CD4-positive, alpha-beta T cell (primary cell): ENCODE measurements at regions not wholly inside any gene's neighbourhood (a gene's known extent, or its start where the extent isn't known, plus 50 kb on each side); places are given as distances from the start of the nearest gene placed in this dataset.

ENCODE experiments used
- ATAC-seq: fragments of 200-7000 bp; cut with Tn5 transposase; one replicate; pipeline ENCODE4 v1.10.0; 2022; ENCODE audit warnings: mild to moderate bottlenecking; ENCODE audit not compliant: poor library complexity
- CTCF ChIA-PET: fragments of 350-600 bp; sonication (Branson Sonifier 250); formaldehyde crosslinking; loops from one replicate; lab custom pipeline; 2021; ENCODE audit warnings: antibody characterized with exemption, inconsistent platforms; lab: Charles Lee
- POLR2A ChIA-PET: fragments of 350-600 bp; sonication (Branson Sonifier 250); formaldehyde crosslinking; loops from one replicate; lab custom pipeline; 2021; ENCODE audit warnings: antibody characterized with exemption, inconsistent platforms; lab: Charles Lee
- DNase-seq, 14 experiments: peaks; one replicate each; pipeline ENCODE4 v3.0.0-alpha.2; 2013 to 2020; ENCODE audit warnings: mixed read lengths in 2 of 14
- H3K27ac ChIP-seq, 2 donors: one replicate each; pipeline versions ENCODE4 v1.5.1 to v1.7.0; 2013; ENCODE audit warnings: low read length in 2 of 2, low read depth in 1 of 2, mild to moderate bottlenecking in 1 of 2
- H3K27me3 ChIP-seq, 2 experiments: 1 replicate in 1 of 2; 2 replicates in 1 of 2; pipeline versions ENCODE4 v1.6.1 to v1.7.0; 2013; ENCODE audit warnings: low read length in 2 of 2, control low read depth in 1 of 2, mild to moderate bottlenecking in 1 of 2, moderate library complexity in 1 of 2; ENCODE audit not compliant: insufficient read depth in 2 of 2, control insufficient read depth in 1 of 2
- H3K36me3 ChIP-seq: one replicate; pipeline ENCODE4 v1.6.1; 2013; ENCODE audit warnings: low read length, control low read depth; ENCODE audit not compliant: insufficient read depth
- H3K4me1 ChIP-seq: one replicate; pipeline ENCODE4 v1.6.1; 2013; ENCODE audit warnings: low read length, control low read depth; ENCODE audit not compliant: insufficient read depth
- H3K4me3 ChIP-seq: one replicate; pipeline ENCODE4 v1.5.1; 2013; ENCODE audit warnings: mild to moderate bottlenecking, low read length, moderate library complexity
- H3K9me3 ChIP-seq, 2 experiments: 1 replicate in 1 of 2; 2 replicates in 1 of 2; pipeline versions ENCODE4 v1.6.1 to v1.7.0; 2013; ENCODE audit warnings: low read length in 2 of 2, mild to moderate bottlenecking in 2 of 2, control low read depth in 1 of 2, moderate library complexity in 1 of 2; ENCODE audit not compliant: control insufficient read depth in 1 of 2, insufficient read depth in 1 of 2
- H3K27ac Mint-ChIP-seq: one replicate; pipeline ENCODE4 v1.8.0; 2020; ENCODE audit warnings: mixed read lengths
- H3K27me3 Mint-ChIP-seq: one replicate; pipeline ENCODE4 v1.8.0; 2021; ENCODE audit warnings: mixed read lengths
- H3K36me3 Mint-ChIP-seq: one replicate; pipeline ENCODE4 v1.8.0; 2021; ENCODE audit warnings: low read depth, mixed read lengths
- H3K4me1 Mint-ChIP-seq: one replicate; pipeline ENCODE4 v1.8.0; 2021; ENCODE audit warnings: low read depth, mixed read lengths
- H3K4me3 Mint-ChIP-seq: one replicate; pipeline ENCODE4 v1.8.0; 2020; ENCODE audit warnings: mild to moderate bottlenecking, mixed read lengths
- H3K9me3 Mint-ChIP-seq: one replicate; pipeline ENCODE4 v1.8.0; 2020; ENCODE audit warnings: mixed read lengths
- CTCF ChIP-seq: fragments of 200-600 bp; IDR thresholded peaks from one replicate; pipeline ENCODE4 v1.8.0; 2022; ENCODE audit warnings: antibody characterized with exemption, mild to moderate bottlenecking
- intact Hi-C, 2 experiments: fragments of 100-400 bp; cut with DNase I in 1 of 2; cut with micrococcal nuclease in 1 of 2; formaldehyde crosslinking; loops; one replicate each; pipeline versions ENCODE4 v1.15.1 to v1.9.0; 2023 to 2025; cut with DNase I, micrococcal nuclease

GRCh38 chr22:26781062-26781461, 123.7 kb downstream of the MIAT start:
- Histone ChIP-seq H3K27me3 (no peaks in the 10 kb centered on the region), H3K36me3 (peaks cover 77% of the 10 kb centered on the region), H3K9me3 (no peaks in the 10 kb centered on the region), H3K4me3 (no peak overlapping the region), H3K4me1 (no peaks in the 10 kb centered on the region), H3K27ac (no peak overlapping the region)
- ATAC-seq = no peak
- Mint-ChIP-seq H3K9me3 (no peaks in the 10 kb centered on the region), H3K27ac (no peak overlapping the region), H3K27me3 (no peaks in the 10 kb centered on the region), H3K4me3 (no peak overlapping the region), H3K36me3 (peaks cover 95% of the 10 kb centered on the region), H3K4me1 (peaks cover 6% of the 10 kb centered on the region)
- no peak for TF ChIP-seq CTCF
- CTCF ChIA-PET = no interaction called here
- DNase-seq = no peak
- POLR2A ChIA-PET = interaction anchor here (0.6 kb wide), 1 partner anchor 1894 kb away, joined by 4 read pairs; no protein-coding TSS in a partner anchor
- intact Hi-C loops = no loop called here

GRCh38 chr22:26781596-26781995, 124.2 kb downstream of the MIAT start:
- Mint-ChIP-seq H3K27ac (no peak overlapping the region), H3K9me3 (no peaks in the 10 kb centered on the region), H3K36me3 (peaks cover 95% of the 10 kb centered on the region), H3K4me3 (no peak overlapping the region), H3K27me3 (no peaks in the 10 kb centered on the region), H3K4me1 (peaks cover 6% of the 10 kb centered on the region)
- TF ChIP-seq CTCF = no peak
- H3K9me3 ChIP-seq = no peaks in the 10 kb centered on the region
- H3K4me3 ChIP-seq = no peak overlapping the region
- ChIA-PET CTCF (no interaction called here), POLR2A (interaction anchor here (0.6 kb wide), 1 partner anchor 1893 kb away, joined by 4 read pairs; no protein-coding TSS in a partner anchor)
- intact Hi-C loops = no loop called here
- no peaks in the 10 kb centered on the region for H3K27me3 ChIP-seq
- ATAC-seq (no peak), DNase-seq (no peak)
- peaks cover 77% of the 10 kb centered on the region for H3K36me3 ChIP-seq
- H3K4me1 ChIP-seq = no peaks in the 10 kb centered on the region
- no peak overlapping the region for H3K27ac ChIP-seq

- ChIA-PET POLR2A (no interaction called here), CTCF (no interaction called here)
- H3K27me3 ChIP-seq = no peaks in the 10 kb centered on the region
- DNase-seq = no peak
- H3K4me3 ChIP-seq = no peak overlapping the region
- no peak overlapping the region for H3K27ac ChIP-seq
- H3K27ac Mint-ChIP-seq = no peak overlapping the region
- ATAC-seq = no peak
- H3K36me3 Mint-ChIP-seq = peaks cover 85% of the 10 kb centered on the region
- H3K27me3 Mint-ChIP-seq = no peaks in the 10 kb centered on the region
- no peak for TF ChIP-seq CTCF
- no peaks in the 10 kb centered on the region for H3K4me1 ChIP-seq
- no peaks in the 10 kb centered on the region for H3K9me3 ChIP-seq
- peaks cover 54% of the 10 kb centered on the region for H3K36me3 ChIP-seq
- peaks cover 6% of the 10 kb centered on the region for H3K4me1 Mint-ChIP-seq
- H3K9me3 Mint-ChIP-seq = no peaks in the 10 kb centered on the region
- H3K4me3 Mint-ChIP-seq = no peak overlapping the region
- intact Hi-C loops = no loop called here
These were observed 126.5 kb downstream of the MIAT start for GRCh38 chr22:26783885-26784284.
